SK-N-SH treated with all-trans-retinoic acid at 6 μM for 48 hours (cell line): ENCODE measurements at regions not wholly inside any gene's neighbourhood (a gene's known extent, or its start where the extent isn't known, plus 50 kb on each side); places are given as distances from the start of the nearest gene placed in this dataset.

Experiments used
- ATAC-seq: fragments of 200-7000 bp; cut with Tn5 transposase; 3 replicates; pipeline ENCODE4 v1.9.1; 2020; ENCODE audit warnings: mild to moderate bottlenecking, moderate library complexity
- ARNTL ChIP-seq: fragments of 450-650 bp; formaldehyde crosslinking; IDR thresholded peaks from 2 replicates; pipeline ENCODE4 v1.5.0; 2020; ENCODE audit warnings: low read depth, mild to moderate bottlenecking, moderate library complexity, borderline replicate concordance
- BACH2 ChIP-seq: fragments of 250-450 bp; sonication (Bioruptor Pico); IDR thresholded peaks from 2 replicates; pipeline ENCODE4 v1.9.0; 2021; ENCODE audit warnings: mild to moderate bottlenecking, borderline replicate concordance
- CSDC2 ChIP-seq: fragments of 250-450 bp; sonication (Bioruptor Pico); IDR thresholded peaks from 2 replicates; pipeline ENCODE4 v1.5.0; 2020; ENCODE audit warnings: mild to moderate bottlenecking, moderate library complexity
- ESRRG ChIP-seq: fragments of 250-450 bp; sonication (Bioruptor Pico); IDR thresholded peaks from 2 replicates; pipeline ENCODE4 v1.6.1; 2021; ENCODE audit warnings: mild to moderate bottlenecking
- GLIS3 ChIP-seq: fragments of 250-450 bp; sonication (Bioruptor Pico); IDR thresholded peaks from 2 replicates; pipeline ENCODE4 v1.5.0; 2020; ENCODE audit warnings: mild to moderate bottlenecking, moderate library complexity
- ISL1 ChIP-seq: fragments of 250-450 bp; sonication (Bioruptor Pico); IDR thresholded peaks from 2 replicates; pipeline ENCODE4 v2.1.2; 2022; ENCODE audit warnings: mild to moderate bottlenecking, moderate library complexity
- OSR1 ChIP-seq: fragments of 250-450 bp; sonication (Bioruptor Pico); IDR thresholded peaks from 2 replicates; pipeline ENCODE4 v1.8.0; 2022; ENCODE audit warnings: moderate library complexity, mild to moderate bottlenecking, inconsistent platforms
- PPARA ChIP-seq: fragments of 250-450 bp; sonication (Bioruptor Pico); IDR thresholded peaks from 2 replicates; pipeline ENCODE4 v1.5.0; 2020; ENCODE audit warnings: mild to moderate bottlenecking, borderline replicate concordance
- SNAI2 ChIP-seq: fragments of 250-450 bp; sonication (Bioruptor Pico); IDR thresholded peaks from 2 replicates; pipeline ENCODE4 v1.5.0; 2020; ENCODE audit warnings: mild to moderate bottlenecking, moderate library complexity
- TCF4 ChIP-seq: fragments of 250-450 bp; sonication (Bioruptor Pico); IDR thresholded peaks from 2 replicates; pipeline ENCODE4 v1.8.0; 2021; ENCODE audit warnings: mild to moderate bottlenecking, moderate library complexity, borderline replicate concordance
- TOX ChIP-seq: fragments of 250-450 bp; sonication (Bioruptor Pico); IDR thresholded peaks from 2 replicates; pipeline ENCODE4 v1.8.0; 2021; ENCODE audit warnings: mild to moderate bottlenecking, moderate library complexity, borderline replicate concordance
- ZC3H10 ChIP-seq: fragments of 250-450 bp; sonication (Bioruptor Pico); IDR thresholded peaks from 2 replicates; pipeline ENCODE4 v1.5.1; 2021; ENCODE audit warnings: mild to moderate bottlenecking, moderate library complexity
- ZFP3 ChIP-seq: fragments of 250-450 bp; sonication (Bioruptor Pico); IDR thresholded peaks from 2 replicates; pipeline ENCODE4 v1.5.0; 2020; ENCODE audit warnings: mild to moderate bottlenecking, moderate library complexity
- ZFP30 ChIP-seq: fragments of 450-650 bp; formaldehyde crosslinking; IDR thresholded peaks from 2 replicates; pipeline ENCODE4 v1.5.0; 2022; ENCODE audit warnings: mild to moderate bottlenecking, moderate library complexity
- ZNF565 ChIP-seq: fragments of 450-650 bp; formaldehyde crosslinking; conservative IDR thresholded peaks from 2 replicates; pipeline ENCODE4 v1.5.0; 2020; ENCODE audit warnings: low read depth, mild to moderate bottlenecking, moderate library complexity
- ZNF70 ChIP-seq: fragments of 450-650 bp; formaldehyde crosslinking; IDR thresholded peaks from 2 replicates; pipeline ENCODE4 v1.5.0; 2020; ENCODE audit warnings: mild to moderate bottlenecking, moderate library complexity
- ZNF8 ChIP-seq: fragments of 450-650 bp; formaldehyde crosslinking; IDR thresholded peaks from 2 replicates; pipeline ENCODE4 v1.5.0; 2020; ENCODE audit warnings: mild to moderate bottlenecking, moderate library complexity
- TF ChIP-seq, protein P1 (sequence below): fragments of 250-450 bp; sonication (Bioruptor Pico); IDR thresholded peaks from 2 replicates; pipeline ENCODE4 v1.5.1; 2021; ENCODE audit warnings: mild to moderate bottlenecking, moderate library complexity
- TF ChIP-seq, protein P2 (sequence below): fragments of 250-450 bp; sonication (Bioruptor Pico); IDR thresholded peaks from 2 replicates; pipeline ENCODE4 v1.5.1; 2020; ENCODE audit warnings: low read depth, mild to moderate bottlenecking, moderate library complexity
- TF ChIP-seq, protein P3 (sequence below): fragments of 250-450 bp; sonication (Bioruptor Pico); IDR thresholded peaks from 2 replicates; pipeline ENCODE4 v1.8.0; 2020; ENCODE audit warnings: mild to moderate bottlenecking, moderate library complexity, borderline replicate concordance
- TF ChIP-seq, protein P4 (sequence below): fragments of 250-450 bp; sonication (Bioruptor Pico); IDR thresholded peaks from 2 replicates; pipeline ENCODE4 v1.8.0; 2021; ENCODE audit warnings: low read depth, mild to moderate bottlenecking, moderate library complexity, borderline replicate concordance
- TF ChIP-seq, protein P5 (sequence below): fragments of 250-450 bp; sonication (Bioruptor Pico); IDR thresholded peaks from 2 replicates; pipeline ENCODE4 v1.5.0; 2020; ENCODE audit warnings: mild to moderate bottlenecking, moderate library complexity

DNA sequence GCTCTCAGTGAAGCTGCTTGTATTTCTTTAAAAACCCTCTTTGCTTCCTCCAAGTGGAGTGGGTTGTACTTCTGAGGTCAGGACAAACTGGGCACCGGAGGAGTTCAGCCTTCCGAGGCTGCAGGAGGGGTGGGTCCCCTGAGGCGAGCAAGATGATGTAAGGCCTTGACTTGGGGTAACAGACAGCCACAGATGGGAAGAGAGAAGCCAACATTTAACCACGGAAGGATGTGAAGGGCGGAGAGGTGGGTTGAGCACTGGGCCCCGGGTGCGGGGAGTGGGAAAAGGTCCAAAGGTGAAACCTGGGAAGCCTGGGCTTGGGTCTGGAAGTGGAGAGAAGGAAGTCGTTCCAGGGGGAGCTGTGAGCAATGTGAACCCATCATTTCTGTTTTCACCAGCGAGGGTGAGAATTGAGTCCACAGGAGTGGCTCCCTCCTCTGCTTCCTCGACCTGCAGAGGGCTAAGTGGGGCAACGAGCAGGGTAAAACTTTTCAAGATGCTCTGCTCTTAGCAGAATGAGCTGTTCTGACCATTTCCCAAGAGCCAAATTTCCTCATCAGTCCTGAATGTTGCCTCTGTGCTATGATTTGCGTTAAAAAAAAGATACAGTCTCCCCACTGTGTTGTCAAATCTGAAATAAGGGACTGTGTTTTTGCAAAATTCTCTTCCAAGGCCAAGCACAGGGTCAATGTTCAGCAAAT lies 137.7 kb upstream of the CRHR1 start:
- ATAC-seq, result no peak
- no peak for TF ChIP-seq ZFP30
- TF ChIP-seq PPARA (CRISPR knock-in tag), result no peak
- TF ChIP-seq, protein P1, sequence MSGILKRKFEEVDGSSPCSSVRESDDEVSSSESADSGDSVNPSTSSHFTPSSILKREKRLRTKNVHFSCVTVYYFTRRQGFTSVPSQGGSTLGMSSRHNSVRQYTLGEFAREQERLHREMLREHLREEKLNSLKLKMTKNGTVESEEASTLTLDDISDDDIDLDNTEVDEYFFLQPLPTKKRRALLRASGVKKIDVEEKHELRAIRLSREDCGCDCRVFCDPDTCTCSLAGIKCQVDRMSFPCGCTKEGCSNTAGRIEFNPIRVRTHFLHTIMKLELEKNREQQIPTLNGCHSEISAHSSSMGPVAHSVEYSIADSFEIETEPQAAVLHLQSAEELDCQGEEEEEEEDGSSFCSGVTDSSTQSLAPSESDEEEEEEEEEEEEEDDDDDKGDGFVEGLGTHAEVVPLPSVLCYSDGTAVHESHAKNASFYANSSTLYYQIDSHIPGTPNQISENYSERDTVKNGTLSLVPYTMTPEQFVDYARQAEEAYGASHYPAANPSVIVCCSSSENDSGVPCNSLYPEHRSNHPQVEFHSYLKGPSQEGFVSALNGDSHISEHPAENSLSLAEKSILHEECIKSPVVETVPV (CRISPR knock-in tag), result no peak
- TF ChIP-seq CSDC2 (CRISPR knock-in tag), result no peak
- no peak for TF ChIP-seq TOX
- TF ChIP-seq ARNTL (CRISPR knock-in tag), result no peak

DNA sequence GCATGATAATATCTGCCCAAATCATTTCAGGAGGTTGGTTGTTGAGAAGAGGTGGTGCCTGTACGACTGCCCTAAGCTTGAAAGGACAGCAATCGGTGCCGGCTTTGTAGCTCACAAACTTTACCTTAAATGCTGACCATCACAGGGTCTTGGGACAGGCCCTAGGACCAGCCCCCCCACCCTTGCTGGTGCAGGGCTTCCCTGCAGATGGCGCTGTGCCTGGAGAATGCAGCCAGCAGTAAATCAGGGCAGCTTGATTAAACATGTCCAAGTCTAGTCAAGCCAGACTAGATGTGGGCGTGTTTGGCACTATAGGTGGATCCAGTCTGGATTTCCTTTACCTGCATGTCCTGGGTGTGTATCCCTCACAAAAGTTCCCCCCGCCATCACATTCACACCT lies 135.5 kb upstream of the CRHR1 start:
- ATAC-seq, result no peak
- TF ChIP-seq, protein P2, sequence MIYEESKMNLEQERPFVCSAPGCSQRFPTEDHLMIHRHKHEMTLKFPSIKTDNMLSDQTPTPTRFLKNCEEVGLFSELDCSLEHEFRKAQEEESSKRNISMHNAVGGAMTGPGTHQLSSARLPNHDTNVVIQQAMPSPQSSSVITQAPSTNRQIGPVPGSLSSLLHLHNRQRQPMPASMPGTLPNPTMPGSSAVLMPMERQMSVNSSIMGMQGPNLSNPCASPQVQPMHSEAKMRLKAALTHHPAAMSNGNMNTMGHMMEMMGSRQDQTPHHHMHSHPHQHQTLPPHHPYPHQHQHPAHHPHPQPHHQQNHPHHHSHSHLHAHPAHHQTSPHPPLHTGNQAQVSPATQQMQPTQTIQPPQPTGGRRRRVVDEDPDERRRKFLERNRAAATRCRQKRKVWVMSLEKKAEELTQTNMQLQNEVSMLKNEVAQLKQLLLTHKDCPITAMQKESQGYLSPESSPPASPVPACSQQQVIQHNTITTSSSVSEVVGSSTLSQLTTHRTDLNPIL (CRISPR knock-in tag), result no peak
- TF ChIP-seq ZNF8 (CRISPR knock-in tag) (no peak), ZNF70 (no peak), GLIS3 (CRISPR knock-in tag) (no peak), ZC3H10 (CRISPR knock-in tag) (no peak), ZNF565 (CRISPR knock-in tag) (no peak), PPARA (CRISPR knock-in tag) (no peak), SNAI2 (CRISPR knock-in tag) (no peak), CSDC2 (CRISPR knock-in tag) (no peak), TCF4 (CRISPR knock-in tag) (no peak), ISL1 (CRISPR knock-in tag) (no peak), TOX (no peak)
- TF ChIP-seq, protein P3, sequence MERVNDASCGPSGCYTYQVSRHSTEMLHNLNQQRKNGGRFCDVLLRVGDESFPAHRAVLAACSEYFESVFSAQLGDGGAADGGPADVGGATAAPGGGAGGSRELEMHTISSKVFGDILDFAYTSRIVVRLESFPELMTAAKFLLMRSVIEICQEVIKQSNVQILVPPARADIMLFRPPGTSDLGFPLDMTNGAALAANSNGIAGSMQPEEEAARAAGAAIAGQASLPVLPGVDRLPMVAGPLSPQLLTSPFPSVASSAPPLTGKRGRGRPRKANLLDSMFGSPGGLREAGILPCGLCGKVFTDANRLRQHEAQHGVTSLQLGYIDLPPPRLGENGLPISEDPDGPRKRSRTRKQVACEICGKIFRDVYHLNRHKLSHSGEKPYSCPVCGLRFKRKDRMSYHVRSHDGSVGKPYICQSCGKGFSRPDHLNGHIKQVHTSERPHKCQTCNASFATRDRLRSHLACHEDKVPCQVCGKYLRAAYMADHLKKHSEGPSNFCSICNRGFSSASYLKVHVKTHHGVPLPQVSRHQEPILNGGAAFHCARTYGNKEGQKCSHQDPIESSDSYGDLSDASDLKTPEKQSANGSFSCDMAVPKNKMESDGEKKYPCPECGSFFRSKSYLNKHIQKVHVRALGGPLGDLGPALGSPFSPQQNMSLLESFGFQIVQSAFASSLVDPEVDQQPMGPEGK (CRISPR knock-in tag), result no peak
- TF ChIP-seq, protein P4, sequence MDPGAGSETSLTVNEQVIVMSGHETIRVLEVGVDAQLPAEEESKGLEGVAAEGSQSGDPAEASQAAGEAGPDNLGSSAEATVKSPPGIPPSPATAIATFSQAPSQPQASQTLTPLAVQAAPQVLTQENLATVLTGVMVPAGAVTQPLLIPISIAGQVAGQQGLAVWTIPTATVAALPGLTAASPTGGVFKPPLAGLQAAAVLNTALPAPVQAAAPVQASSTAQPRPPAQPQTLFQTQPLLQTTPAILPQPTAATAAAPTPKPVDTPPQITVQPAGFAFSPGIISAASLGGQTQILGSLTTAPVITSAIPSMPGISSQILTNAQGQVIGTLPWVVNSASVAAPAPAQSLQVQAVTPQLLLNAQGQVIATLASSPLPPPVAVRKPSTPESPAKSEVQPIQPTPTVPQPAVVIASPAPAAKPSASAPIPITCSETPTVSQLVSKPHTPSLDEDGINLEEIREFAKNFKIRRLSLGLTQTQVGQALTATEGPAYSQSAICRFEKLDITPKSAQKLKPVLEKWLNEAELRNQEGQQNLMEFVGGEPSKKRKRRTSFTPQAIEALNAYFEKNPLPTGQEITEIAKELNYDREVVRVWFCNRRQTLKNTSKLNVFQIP (CRISPR knock-in tag), result no peak
- TF ChIP-seq, protein P5, sequence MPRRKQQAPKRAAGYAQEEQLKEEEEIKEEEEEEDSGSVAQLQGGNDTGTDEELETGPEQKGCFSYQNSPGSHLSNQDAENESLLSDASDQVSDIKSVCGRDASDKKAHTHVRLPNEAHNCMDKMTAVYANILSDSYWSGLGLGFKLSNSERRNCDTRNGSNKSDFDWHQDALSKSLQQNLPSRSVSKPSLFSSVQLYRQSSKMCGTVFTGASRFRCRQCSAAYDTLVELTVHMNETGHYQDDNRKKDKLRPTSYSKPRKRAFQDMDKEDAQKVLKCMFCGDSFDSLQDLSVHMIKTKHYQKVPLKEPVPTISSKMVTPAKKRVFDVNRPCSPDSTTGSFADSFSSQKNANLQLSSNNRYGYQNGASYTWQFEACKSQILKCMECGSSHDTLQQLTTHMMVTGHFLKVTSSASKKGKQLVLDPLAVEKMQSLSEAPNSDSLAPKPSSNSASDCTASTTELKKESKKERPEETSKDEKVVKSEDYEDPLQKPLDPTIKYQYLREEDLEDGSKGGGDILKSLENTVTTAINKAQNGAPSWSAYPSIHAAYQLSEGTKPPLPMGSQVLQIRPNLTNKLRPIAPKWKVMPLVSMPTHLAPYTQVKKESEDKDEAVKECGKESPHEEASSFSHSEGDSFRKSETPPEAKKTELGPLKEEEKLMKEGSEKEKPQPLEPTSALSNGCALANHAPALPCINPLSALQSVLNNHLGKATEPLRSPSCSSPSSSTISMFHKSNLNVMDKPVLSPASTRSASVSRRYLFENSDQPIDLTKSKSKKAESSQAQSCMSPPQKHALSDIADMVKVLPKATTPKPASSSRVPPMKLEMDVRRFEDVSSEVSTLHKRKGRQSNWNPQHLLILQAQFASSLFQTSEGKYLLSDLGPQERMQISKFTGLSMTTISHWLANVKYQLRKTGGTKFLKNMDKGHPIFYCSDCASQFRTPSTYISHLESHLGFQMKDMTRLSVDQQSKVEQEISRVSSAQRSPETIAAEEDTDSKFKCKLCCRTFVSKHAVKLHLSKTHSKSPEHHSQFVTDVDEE (CRISPR knock-in tag), result no peak

DNA sequence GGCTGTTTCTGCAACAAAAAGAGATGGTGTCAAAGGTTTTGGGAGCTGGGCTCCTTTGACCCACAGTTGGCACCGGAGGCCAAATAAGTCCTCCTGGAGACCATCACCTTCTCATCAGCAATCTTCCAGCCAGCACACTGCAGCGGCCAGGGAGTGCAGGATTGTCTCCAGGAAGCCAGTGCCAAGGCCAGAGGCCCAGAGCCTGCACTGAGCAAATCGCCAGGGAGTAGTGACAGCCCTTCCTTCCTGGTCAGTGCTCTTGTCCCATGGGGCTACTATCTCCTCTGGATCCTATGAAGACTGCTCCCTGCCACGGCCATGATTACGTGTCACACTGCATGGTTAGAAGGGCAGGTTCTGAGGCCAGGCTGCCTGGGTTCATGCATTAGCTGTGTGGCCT lies 134.3 kb upstream of the CRHR1 start:
- ATAC-seq, result no peak
- TF ChIP-seq BACH2, result no peak
- no peak for TF ChIP-seq ZNF565 (CRISPR knock-in tag)
- no peak for TF ChIP-seq ZNF70
- TF ChIP-seq ZFP3 (CRISPR knock-in tag), result no peak

DNA sequence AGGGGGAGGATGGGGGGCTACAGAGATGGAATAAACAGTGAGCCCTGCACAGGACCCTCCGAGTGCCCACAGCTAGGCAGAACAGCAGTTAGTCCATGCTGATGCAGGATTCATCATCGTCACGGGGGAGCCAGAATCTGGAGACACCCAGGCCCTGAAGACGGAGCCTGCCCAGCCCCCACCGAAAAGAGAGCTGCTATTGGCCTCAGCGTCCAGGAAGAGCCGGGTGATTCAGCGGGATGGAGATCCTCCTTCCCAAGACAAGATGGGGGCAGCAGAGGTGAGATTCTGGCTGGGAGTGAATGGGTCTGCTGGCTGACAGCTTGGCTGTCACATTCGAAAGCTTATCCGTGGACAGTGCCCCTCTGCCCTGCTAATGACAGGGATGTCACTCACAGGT lies 133.6 kb upstream of the CRHR1 start:
- no peak for ATAC-seq
- TF ChIP-seq PPARA (CRISPR knock-in tag) (no peak), OSR1 (CRISPR knock-in tag) (no peak), ARNTL (CRISPR knock-in tag) (no peak), ZNF565 (CRISPR knock-in tag) (no peak), CSDC2 (CRISPR knock-in tag) (no peak), ESRRG (CRISPR knock-in tag) (no peak), GLIS3 (CRISPR knock-in tag) (no peak), ISL1 (CRISPR knock-in tag) (no peak)
- TF ChIP-seq, protein P5 (CRISPR knock-in tag), result no peak
- TF ChIP-seq, protein P1 (CRISPR knock-in tag), result no peak
